Common myeloid progenitor, CD34-positive (primary cell): ENCODE measurements at regions not wholly inside any gene's neighbourhood (a gene's known extent, or its start where the extent isn't known, plus 50 kb on each side); places are given as distances from the start of the nearest gene placed in this dataset.

Source experiments
- CTCF ChIA-PET: fragments of 350-600 bp; sonication (Branson Sonifier 250); formaldehyde crosslinking; loops from one replicate; lab custom pipeline; 2021; ENCODE audit warnings: antibody characterized with exemption; lab: Charles Lee
- POLR2A ChIA-PET: fragments of 350-600 bp; sonication (Branson Sonifier 250); formaldehyde crosslinking; loops from one replicate; lab custom pipeline; 2021; ENCODE audit warnings: antibody characterized with exemption; lab: Charles Lee
- DNase-seq, 3 donors: peaks; one replicate each; pipeline versions ENCODE4 v3.0.0 to v3.0.0-alpha.2; 2013
- H3K27ac ChIP-seq, 2 experiments: 1 replicate in 1 of 2; 2 replicates in 1 of 2; pipeline ENCODE4 v1.7.0; 2013; ENCODE audit warnings: inconsistent platforms in 2 of 2, low read length in 2 of 2, mild to moderate bottlenecking in 2 of 2, low read depth in 1 of 2, moderate library complexity in 1 of 2; ENCODE audit not compliant: severe bottlenecking in 2 of 2, insufficient read depth in 1 of 2, poor library complexity in 1 of 2
- H3K27me3 ChIP-seq, 5 experiments: replicated peaks in 2 of 5; 1 replicate in 3 of 5; 2 replicates in 2 of 5; pipeline versions ENCODE4 v1.6.1 to v1.7.0; 2013; ENCODE audit warnings: low read length in 4 of 5, mild to moderate bottlenecking in 2 of 5, moderate library complexity in 2 of 5, inconsistent platforms in 1 of 5; ENCODE audit not compliant: insufficient read depth in 5 of 5, control insufficient read depth in 4 of 5
- H3K36me3 ChIP-seq, 4 experiments: 1 replicate in 2 of 4; 2 replicates in 2 of 4; pipeline versions ENCODE4 v1.6.1 to v1.7.0; 2013; ENCODE audit warnings: low read length in 3 of 4, control low read depth in 1 of 4, mild to moderate bottlenecking in 1 of 4; ENCODE audit not compliant: control insufficient read depth in 4 of 4, insufficient read depth in 4 of 4
- H3K4me1 ChIP-seq, 4 experiments: 1 replicate in 3 of 4; 2 replicates in 1 of 4; pipeline versions ENCODE4 v1.6.1 to v1.7.1; 2013; ENCODE audit warnings: low read length in 3 of 4, mild to moderate bottlenecking in 3 of 4, control low read depth in 1 of 4, inconsistent platforms in 1 of 4, moderate library complexity in 1 of 4; ENCODE audit not compliant: control insufficient read depth in 4 of 4, insufficient read depth in 4 of 4; ENCODE audit errors: control extremely low read depth in 1 of 4
- H3K4me3 ChIP-seq, 7 experiments: 1 replicate in 4 of 7; 2 replicates in 3 of 7; pipeline versions ENCODE4 v1.5.1 to v1.7.0; 2013; ENCODE audit warnings: mild to moderate bottlenecking in 7 of 7, low read length in 6 of 7, moderate library complexity in 6 of 7, inconsistent platforms in 2 of 7, low read depth in 2 of 7, control low read depth in 1 of 7; ENCODE audit not compliant: insufficient read depth in 4 of 7, control insufficient read depth in 1 of 7; ENCODE audit errors: extremely low read depth in 1 of 7
- H3K9me3 ChIP-seq, 5 experiments: 1 replicate in 4 of 5; 2 replicates in 1 of 5; pipeline versions ENCODE4 v1.6.1 to v1.7.1; 2013; ENCODE audit warnings: low read length in 4 of 5, mild to moderate bottlenecking in 2 of 5, inconsistent platforms in 1 of 5, low read depth in 1 of 5, moderate library complexity in 1 of 5; ENCODE audit not compliant: control insufficient read depth in 4 of 5, insufficient read depth in 2 of 5; ENCODE audit errors: control extremely low read depth in 1 of 5
- WGBS: methylation state at CpG from one replicate; pipeline ENCODE4 v1.1.5; 2013; ENCODE audit not compliant: insufficient coverage; 5-methylcytosine and 5-hydroxymethylcytosine counted together

GRCh38 chr16:50902457-50902856, 160.6 kb downstream of the CYLD start:
- Histone ChIP-seq H3K4me1 (no peaks in the 10 kb centered on the region), H3K27me3 (peaks cover 0 to 5% (median 4%) of the 10 kb centered on the region in 5 experiments), H3K4me3 (no peak overlapping the region), H3K27ac (no peak overlapping the region), H3K36me3 (no peaks in the 10 kb centered on the region), H3K9me3 (peaks cover 0 to 3% (median 0%) of the 10 kb centered on the region in 5 experiments)
- ChIA-PET CTCF (no interaction called here), POLR2A (no interaction called here)
- no peak for DNase-seq
- WGBS: 67% methylated on average over 1 of the region's 1 CpG

DNA sequence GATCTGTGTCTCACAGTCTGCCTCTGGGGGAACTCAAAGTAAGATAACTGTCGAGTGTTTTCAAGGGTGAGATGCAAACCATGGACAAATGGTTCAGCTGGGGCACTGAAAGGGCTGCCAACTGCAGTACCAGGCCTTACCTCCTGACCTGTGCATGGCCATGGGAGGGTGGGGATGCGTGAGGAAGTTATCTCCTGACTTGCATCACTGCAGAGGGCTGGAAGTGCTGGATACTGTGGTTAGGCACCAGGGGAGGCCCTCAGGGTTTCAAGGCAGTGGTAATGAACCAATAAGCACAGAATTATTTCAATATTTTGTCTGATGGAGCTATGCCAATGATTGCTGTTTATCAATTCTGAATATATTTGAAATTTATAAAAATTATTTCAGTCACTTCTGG, 159.2 kb downstream of the CYLD start:
- WGBS: 66% methylated on average over 2 of the region's 2 CpGs
- no peak overlapping the region for H3K4me3 ChIP-seq
- no peak overlapping the region for H3K27ac ChIP-seq
- ChIA-PET CTCF (no interaction called here), POLR2A (no interaction called here)
- peaks cover 0 to 8% (median 0%) of the 10 kb centered on the region in 5 experiments for H3K9me3 ChIP-seq
- no peak for DNase-seq
- no peaks in the 10 kb centered on the region for H3K4me1 ChIP-seq
- H3K27me3 ChIP-seq: peaks cover 0 to 5% (median 4%) of the 10 kb centered on the region in 5 experiments
- H3K36me3 ChIP-seq: no peaks in the 10 kb centered on the region

GRCh38 chr16:50900391-50900942, 158.6 kb downstream of the CYLD start:
- Histone ChIP-seq H3K36me3 (no peaks in the 10 kb centered on the region), H3K9me3 (peaks cover 0 to 8% (median 0%) of the 10 kb centered on the region in 5 experiments), H3K4me3 (no peak overlapping the region), H3K27ac (no peak overlapping the region), H3K27me3 (peaks cover 0 to 5% (median 4%) of the 10 kb centered on the region in 5 experiments), H3K4me1 (no peaks in the 10 kb centered on the region)
- POLR2A ChIA-PET: no interaction called here
- no peak for DNase-seq
- 80% methylated on average over 4 of the region's 5 CpGs for whole genome bisulfite sequencing
- CTCF ChIA-PET: no interaction called here

DNA sequence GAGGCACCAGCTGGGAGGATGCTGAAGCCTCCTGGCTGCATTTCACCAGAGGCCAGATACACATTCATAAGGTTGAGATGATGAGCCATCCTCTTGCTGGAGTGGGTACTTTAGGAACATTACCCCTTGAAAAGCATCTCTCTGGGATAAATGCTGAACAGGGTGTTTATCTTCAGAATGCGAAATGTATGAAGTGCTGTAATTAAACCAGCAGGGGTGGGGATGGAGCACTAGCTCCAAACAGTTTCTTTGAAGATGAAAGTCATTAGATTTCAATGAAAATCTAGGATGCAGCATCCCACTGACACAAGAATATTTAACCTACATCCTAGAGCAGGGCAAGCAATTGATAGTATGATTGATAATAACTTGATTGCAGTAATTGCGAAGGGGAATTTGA, 158.1 kb downstream of the CYLD start:
- WGBS: 100% methylated on average over 1 of the region's 2 CpGs
- no peak overlapping the region for H3K27ac ChIP-seq
- CTCF ChIA-PET: no interaction called here

DNA sequence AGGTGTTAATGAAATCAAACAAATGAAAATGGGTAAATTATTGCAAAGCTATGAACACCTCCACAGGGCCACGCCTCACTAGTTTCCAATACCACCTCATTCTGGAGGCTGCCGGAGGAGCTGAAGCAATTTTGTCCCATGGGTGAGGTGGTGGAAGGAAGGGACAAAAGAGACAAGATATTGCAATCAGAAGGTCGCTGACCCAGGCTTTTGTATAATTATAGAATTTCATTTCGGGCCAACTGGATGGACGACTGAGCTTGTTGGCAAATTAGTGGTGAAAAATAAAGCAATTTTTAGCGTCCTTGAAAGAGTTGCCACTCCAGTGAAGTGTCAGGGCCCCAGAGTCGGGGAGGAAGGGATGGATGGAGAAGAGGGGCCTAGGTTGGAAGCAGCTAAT, 147.9 kb downstream of the CYLD start:
- DNase-seq: no peak
- no peak overlapping the region for H3K27ac ChIP-seq
- ChIA-PET POLR2A (no interaction called here), CTCF (no interaction called here)
- no peak overlapping the region for H3K4me3 ChIP-seq
- peaks cover 0 to 4% (median 0%) of the 10 kb centered on the region in 5 experiments for H3K9me3 ChIP-seq
- peaks cover 0 to 2% (median 0%) of the 10 kb centered on the region in 5 experiments for H3K27me3 ChIP-seq
- WGBS: 86% methylated on average over 5 of the region's 7 CpGs
- H3K36me3 ChIP-seq: no peaks in the 10 kb centered on the region
- no peaks in the 10 kb centered on the region for H3K4me1 ChIP-seq

More for the DNA sequence above, 158.1 kb downstream of the CYLD start:
- Histone ChIP-seq H3K4me3 (no peak overlapping the region), H3K36me3 (no peaks in the 10 kb centered on the region), H3K4me1 (no peaks in the 10 kb centered on the region), H3K9me3 (peaks cover 0 to 8% (median 0%) of the 10 kb centered on the region in 5 experiments), H3K27me3 (peaks cover 0 to 5% (median 4%) of the 10 kb centered on the region in 5 experiments)
- POLR2A ChIA-PET: no interaction called here
- DNase-seq: no peak

DNA sequence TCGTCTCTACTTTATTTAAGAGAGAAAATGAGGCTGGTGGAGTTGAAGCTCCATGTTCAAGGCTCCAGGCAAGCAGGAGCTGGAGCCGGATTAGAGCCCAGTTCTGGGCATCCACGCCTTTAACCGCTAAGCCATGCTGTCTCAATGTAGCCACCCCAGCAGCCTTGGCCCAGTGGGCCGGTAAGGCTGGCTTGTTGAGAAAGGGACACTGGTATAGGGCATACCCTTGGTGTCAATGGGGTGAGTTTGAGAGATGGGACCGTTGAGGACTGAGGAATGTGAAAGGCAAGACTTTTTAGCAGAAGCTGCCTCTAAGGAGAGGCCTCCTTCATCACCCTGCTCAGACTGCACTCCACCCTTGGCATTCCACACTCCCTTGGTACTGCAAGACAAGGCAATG, 147.4 kb downstream of the CYLD start:
- no peak for DNase-seq
- H3K9me3 ChIP-seq: peaks cover 0 to 4% (median 0%) of the 10 kb centered on the region in 5 experiments
- H3K36me3 ChIP-seq: no peaks in the 10 kb centered on the region
- H3K27me3 ChIP-seq: peaks cover 0 to 2% (median 0%) of the 10 kb centered on the region in 5 experiments
- H3K4me3 ChIP-seq: no peak overlapping the region
- ChIA-PET CTCF (no interaction called here), POLR2A (no interaction called here)
- no peaks in the 10 kb centered on the region for H3K4me1 ChIP-seq
- WGBS: 100% methylated on average over 2 of the region's 6 CpGs
- no peak overlapping the region for H3K27ac ChIP-seq

- Histone ChIP-seq H3K9me3 (peaks cover 0 to 4% (median 0%) of the 10 kb centered on the region in 5 experiments), H3K4me3 (no peak overlapping the region), H3K27me3 (peaks cover 0 to 2% (median 0%) of the 10 kb centered on the region in 5 experiments), H3K4me1 (no peaks in the 10 kb centered on the region), H3K27ac (no peak overlapping the region), H3K36me3 (no peaks in the 10 kb centered on the region)
- DNase-seq: no peak
- ChIA-PET CTCF (no interaction called here), POLR2A (no interaction called here)
- WGBS: 95% methylated on average over 5 of the region's 9 CpGs
Observed at GRCh38 chr16:50888486-50889261, 146.8 kb downstream of the CYLD start.
